RWPE2 (cell line): ENCODE measurements at regions not wholly inside any gene's neighbourhood (a gene's known extent, or its start where the extent isn't known, plus 50 kb on each side); places are given as distances from the start of the nearest gene placed in this dataset.

Experiments used
- ATAC-seq: fragments of 200-7000 bp; cut with Tn5 transposase; 3 replicates; pipeline ENCODE4 v1.9.1; 2021; ENCODE audit warnings: low read depth
- DNase-seq: peaks from one replicate; pipeline ENCODE4 v3.0.0-alpha.2; 2020; ENCODE audit warnings: low spot score
- H3K27ac ChIP-seq: fragments of 450-650 bp; 2 replicates; pipeline ENCODE4 v1.5.1; 2017; ENCODE audit warnings: mild to moderate bottlenecking; ENCODE audit not compliant: poor library complexity, severe bottlenecking
- H3K27me3 ChIP-seq: fragments of 250-450 bp; sonication (Bioruptor Pico); 2 replicates; pipeline ENCODE4 v1.5.1; 2021; ENCODE audit warnings: mild to moderate bottlenecking, moderate library complexity; ENCODE audit not compliant: insufficient read depth, poor library complexity, severe bottlenecking
- H3K36me3 ChIP-seq: fragments of 250-450 bp; sonication (Bioruptor Pico); 2 replicates; pipeline ENCODE4 v1.5.1; 2020; ENCODE audit warnings: low read depth, mild to moderate bottlenecking, moderate library complexity
- H3K4me1 ChIP-seq: fragments of 250-450 bp; sonication (Bioruptor Pico); 2 replicates; pipeline ENCODE4 v1.5.1; 2021; ENCODE audit warnings: mild to moderate bottlenecking, moderate library complexity; ENCODE audit not compliant: insufficient read depth, poor library complexity, severe bottlenecking
- H3K4me3 ChIP-seq: fragments of 250-450 bp; sonication (Bioruptor Pico); 2 replicates; pipeline ENCODE4 v1.5.1; 2021; ENCODE audit warnings: mild to moderate bottlenecking, moderate library complexity; ENCODE audit not compliant: severe bottlenecking
- H3K9me3 ChIP-seq: fragments of 250-450 bp; sonication (Bioruptor Pico); 2 replicates; pipeline ENCODE4 v1.5.1; 2021; ENCODE audit warnings: mild to moderate bottlenecking, moderate library complexity; ENCODE audit not compliant: severe bottlenecking
- TF ChIP-seq, protein P1 (sequence below): fragments of 450-650 bp; IDR thresholded peaks from one replicate; pipeline ENCODE4 v1.5.1; 2017; ENCODE audit warnings: mild to moderate bottlenecking, moderate library complexity; ENCODE audit not compliant: poor library complexity, severe bottlenecking

DNA sequence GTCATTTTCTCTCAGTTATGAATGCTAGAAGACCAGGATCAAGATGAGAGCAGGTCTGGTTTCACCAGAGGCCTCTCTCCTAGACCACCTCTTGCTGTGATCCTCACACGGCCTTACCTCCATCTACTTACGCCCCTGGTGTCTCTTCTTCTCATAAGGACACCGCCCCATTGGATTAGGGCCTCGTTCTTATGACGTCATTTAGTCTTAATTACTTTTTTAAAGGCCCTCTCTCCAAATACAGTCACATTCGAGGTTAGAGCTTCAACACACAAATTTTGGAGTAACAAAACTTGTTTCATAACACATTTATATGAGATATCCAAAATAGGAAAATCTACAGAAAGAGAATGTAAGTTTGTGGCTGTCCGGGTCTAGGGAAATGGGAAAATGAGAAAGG lies 391.0 kb upstream of the PITX2 start:
- H3K27me3 ChIP-seq = no peaks in the 10 kb centered on the region

DNA sequence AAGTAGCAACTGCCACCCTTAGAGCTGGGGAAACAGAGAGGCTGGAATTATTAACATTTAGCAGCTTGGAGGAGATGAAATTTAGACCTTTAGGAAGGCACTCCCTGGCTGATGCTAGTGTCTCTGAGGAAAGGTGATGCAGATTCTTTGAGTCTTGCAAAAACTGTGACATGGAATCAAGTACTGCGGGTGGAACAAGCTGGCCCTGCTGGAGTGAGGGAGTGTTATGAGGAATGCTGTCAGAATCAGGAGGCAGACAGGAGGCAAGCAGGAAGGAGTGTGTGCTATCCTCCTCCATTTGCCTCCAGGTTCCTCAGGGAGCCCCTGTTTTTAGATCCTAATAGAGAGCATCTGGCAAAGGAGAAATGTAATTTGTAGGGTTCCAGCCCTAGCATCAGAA lies 391.7 kb upstream of the PITX2 start:
- DNase-seq (no peak), ATAC-seq (no peak)
- Histone ChIP-seq H3K4me3 (no peak overlapping the region), H3K27ac (no peak overlapping the region), H3K27me3 (no peaks in the 10 kb centered on the region), H3K4me1 (no peaks in the 10 kb centered on the region), H3K9me3 (no peaks in the 10 kb centered on the region), H3K36me3 (no peaks in the 10 kb centered on the region)
- TF ChIP-seq, protein P1, sequence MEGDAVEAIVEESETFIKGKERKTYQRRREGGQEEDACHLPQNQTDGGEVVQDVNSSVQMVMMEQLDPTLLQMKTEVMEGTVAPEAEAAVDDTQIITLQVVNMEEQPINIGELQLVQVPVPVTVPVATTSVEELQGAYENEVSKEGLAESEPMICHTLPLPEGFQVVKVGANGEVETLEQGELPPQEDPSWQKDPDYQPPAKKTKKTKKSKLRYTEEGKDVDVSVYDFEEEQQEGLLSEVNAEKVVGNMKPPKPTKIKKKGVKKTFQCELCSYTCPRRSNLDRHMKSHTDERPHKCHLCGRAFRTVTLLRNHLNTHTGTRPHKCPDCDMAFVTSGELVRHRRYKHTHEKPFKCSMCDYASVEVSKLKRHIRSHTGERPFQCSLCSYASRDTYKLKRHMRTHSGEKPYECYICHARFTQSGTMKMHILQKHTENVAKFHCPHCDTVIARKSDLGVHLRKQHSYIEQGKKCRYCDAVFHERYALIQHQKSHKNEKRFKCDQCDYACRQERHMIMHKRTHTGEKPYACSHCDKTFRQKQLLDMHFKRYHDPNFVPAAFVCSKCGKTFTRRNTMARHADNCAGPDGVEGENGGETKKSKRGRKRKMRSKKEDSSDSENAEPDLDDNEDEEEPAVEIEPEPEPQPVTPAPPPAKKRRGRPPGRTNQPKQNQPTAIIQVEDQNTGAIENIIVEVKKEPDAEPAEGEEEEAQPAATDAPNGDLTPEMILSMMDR = no peak

More for the DNA sequence above, 391.0 kb upstream of the PITX2 start:
- no peaks in the 10 kb centered on the region for H3K36me3 ChIP-seq
- H3K9me3 ChIP-seq = no peaks in the 10 kb centered on the region
- ATAC-seq = no peak
- TF ChIP-seq, protein P1 = no peak
- no peak for DNase-seq
- no peak overlapping the region for H3K4me3 ChIP-seq
- H3K27ac ChIP-seq = no peak overlapping the region
- no peaks in the 10 kb centered on the region for H3K4me1 ChIP-seq

DNA sequence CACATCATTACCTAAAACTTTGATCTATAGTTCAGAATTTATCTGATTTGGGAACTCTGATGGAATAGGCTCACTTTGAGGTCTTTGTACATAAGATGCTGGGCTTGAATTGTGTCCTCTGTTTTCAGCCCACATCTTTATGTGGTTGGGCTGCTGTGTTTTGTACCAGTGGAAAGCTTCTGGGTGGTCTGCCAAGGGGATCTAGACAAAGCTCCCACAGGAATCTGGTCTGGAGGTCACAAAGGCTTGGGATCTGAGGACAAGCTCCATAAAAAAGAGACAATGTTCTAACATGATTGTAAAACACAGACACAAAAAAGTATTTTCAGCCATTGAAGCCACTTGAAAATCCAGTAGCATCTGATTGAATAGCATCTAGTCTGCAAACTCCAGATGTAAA lies 393.5 kb upstream of the PITX2 start:
- Histone ChIP-seq H3K27me3 (no peaks in the 10 kb centered on the region), H3K27ac (no peak overlapping the region), H3K4me1 (no peaks in the 10 kb centered on the region), H3K4me3 (no peak overlapping the region), H3K36me3 (no peaks in the 10 kb centered on the region), H3K9me3 (no peaks in the 10 kb centered on the region)
- ATAC-seq = no peak
- DNase-seq = no peak
- TF ChIP-seq, protein P1 = no peak

DNA sequence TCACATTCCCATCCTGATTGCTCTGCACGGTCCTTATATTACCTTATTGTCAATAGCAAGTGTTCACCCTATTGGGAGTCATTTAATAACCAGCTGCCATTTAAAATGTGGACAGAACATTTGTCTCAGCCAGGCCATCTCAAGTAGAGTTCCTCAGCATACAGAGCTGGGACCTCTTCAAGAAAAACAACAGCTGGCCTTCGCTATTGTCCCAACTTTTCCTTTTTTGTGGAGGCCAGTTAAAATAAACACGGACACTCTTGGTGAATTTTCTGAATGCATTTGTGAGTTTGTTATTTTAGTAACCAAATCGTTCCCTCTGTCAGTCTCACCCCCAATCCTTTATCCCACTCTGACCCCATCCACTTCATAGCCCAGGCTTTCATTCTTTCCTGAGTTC lies 395.3 kb upstream of the PITX2 start:
- no peak for DNase-seq
- Histone ChIP-seq H3K27ac (no peak overlapping the region), H3K36me3 (no peaks in the 10 kb centered on the region), H3K9me3 (no peaks in the 10 kb centered on the region), H3K4me1 (no peaks in the 10 kb centered on the region), H3K27me3 (no peaks in the 10 kb centered on the region), H3K4me3 (no peak overlapping the region)
- TF ChIP-seq, protein P1 = no peak
- ATAC-seq = no peak

DNA sequence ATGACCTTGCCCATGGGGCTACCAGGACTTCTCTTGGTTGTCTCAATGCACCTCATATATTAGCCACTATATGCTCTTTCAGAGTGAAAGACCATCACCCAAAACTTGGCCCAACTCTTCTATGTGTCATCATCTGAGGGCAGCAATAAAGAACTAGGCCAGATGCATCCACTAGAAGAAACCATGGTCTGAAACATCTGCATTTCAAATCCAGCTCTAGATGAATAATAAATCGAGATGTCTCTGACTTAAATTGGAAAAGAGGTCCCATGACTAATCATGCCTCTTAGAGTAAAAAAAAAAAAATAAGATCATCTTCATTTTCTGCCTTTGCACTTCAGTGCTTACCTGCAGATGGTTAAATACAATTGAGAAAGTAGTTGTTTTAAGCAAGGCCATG lies 397.6 kb upstream of the PITX2 start:
- no peak overlapping the region for H3K27ac ChIP-seq
- DNase-seq (no peak), ATAC-seq (no peak)
- H3K4me1 ChIP-seq = no peaks in the 10 kb centered on the region
- TF ChIP-seq, protein P1 = no peak
- no peak overlapping the region for H3K4me3 ChIP-seq
- H3K36me3 ChIP-seq = no peaks in the 10 kb centered on the region
- H3K9me3 ChIP-seq = no peaks in the 10 kb centered on the region
- no peaks in the 10 kb centered on the region for H3K27me3 ChIP-seq
